ENCODE measurements at regions not wholly inside any gene's neighbourhood (a gene's known extent, or its start where the extent isn't known, plus 50 kb on each side); places are given as distances from the start of the nearest gene placed in this dataset.

DNA sequence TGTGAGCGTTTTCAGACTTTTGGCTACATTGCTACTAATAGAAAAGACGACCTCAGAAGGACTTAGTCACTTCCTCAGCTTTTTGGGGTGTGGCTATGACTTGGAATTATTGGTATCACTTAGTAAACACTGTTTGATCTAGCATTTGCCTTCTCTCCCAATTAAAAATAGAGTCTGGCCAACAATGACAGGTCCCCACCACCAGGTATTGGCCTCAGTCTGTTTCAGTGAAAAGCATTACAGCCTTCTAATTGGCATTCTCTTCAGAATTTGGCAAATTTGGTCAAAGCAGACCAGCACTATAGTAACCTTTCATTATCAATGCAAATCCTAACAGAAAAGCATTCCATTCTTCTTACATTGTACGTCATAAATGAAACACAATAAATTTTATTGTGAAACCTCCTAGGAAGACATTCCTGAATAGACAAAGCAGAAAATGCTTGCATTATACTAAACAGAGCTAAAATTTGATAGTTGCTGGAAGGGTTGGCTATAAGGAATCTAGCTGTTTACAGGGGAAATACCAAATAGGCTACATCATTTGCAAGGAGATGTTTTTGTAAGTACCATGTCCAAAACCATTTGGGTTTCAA, 613.9 kb downstream of the IRS1 start:
- no peak for DNase-seq (ENCODE audit: low read depth in 1 of 2, low spot score in 1 of 2)
- TF ChIP-seq, protein P1, sequence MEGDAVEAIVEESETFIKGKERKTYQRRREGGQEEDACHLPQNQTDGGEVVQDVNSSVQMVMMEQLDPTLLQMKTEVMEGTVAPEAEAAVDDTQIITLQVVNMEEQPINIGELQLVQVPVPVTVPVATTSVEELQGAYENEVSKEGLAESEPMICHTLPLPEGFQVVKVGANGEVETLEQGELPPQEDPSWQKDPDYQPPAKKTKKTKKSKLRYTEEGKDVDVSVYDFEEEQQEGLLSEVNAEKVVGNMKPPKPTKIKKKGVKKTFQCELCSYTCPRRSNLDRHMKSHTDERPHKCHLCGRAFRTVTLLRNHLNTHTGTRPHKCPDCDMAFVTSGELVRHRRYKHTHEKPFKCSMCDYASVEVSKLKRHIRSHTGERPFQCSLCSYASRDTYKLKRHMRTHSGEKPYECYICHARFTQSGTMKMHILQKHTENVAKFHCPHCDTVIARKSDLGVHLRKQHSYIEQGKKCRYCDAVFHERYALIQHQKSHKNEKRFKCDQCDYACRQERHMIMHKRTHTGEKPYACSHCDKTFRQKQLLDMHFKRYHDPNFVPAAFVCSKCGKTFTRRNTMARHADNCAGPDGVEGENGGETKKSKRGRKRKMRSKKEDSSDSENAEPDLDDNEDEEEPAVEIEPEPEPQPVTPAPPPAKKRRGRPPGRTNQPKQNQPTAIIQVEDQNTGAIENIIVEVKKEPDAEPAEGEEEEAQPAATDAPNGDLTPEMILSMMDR (IDR thresholded peaks at IDR 0.05; ENCODE audit: insufficient read depth, low read length) = no peak
- TF ChIP-seq POLR2AphosphoS5 (IDR thresholded peaks at IDR 0.05; ENCODE audit: low read depth) (no peak), SPI1 (IDR thresholded peaks at IDR 0.05; ENCODE audit: borderline replicate concordance, low read depth) (no peak), GABPA (IDR thresholded peaks at IDR 0.05; ENCODE audit: low read depth) (no peak)
- TF ChIP-seq, protein P2, sequence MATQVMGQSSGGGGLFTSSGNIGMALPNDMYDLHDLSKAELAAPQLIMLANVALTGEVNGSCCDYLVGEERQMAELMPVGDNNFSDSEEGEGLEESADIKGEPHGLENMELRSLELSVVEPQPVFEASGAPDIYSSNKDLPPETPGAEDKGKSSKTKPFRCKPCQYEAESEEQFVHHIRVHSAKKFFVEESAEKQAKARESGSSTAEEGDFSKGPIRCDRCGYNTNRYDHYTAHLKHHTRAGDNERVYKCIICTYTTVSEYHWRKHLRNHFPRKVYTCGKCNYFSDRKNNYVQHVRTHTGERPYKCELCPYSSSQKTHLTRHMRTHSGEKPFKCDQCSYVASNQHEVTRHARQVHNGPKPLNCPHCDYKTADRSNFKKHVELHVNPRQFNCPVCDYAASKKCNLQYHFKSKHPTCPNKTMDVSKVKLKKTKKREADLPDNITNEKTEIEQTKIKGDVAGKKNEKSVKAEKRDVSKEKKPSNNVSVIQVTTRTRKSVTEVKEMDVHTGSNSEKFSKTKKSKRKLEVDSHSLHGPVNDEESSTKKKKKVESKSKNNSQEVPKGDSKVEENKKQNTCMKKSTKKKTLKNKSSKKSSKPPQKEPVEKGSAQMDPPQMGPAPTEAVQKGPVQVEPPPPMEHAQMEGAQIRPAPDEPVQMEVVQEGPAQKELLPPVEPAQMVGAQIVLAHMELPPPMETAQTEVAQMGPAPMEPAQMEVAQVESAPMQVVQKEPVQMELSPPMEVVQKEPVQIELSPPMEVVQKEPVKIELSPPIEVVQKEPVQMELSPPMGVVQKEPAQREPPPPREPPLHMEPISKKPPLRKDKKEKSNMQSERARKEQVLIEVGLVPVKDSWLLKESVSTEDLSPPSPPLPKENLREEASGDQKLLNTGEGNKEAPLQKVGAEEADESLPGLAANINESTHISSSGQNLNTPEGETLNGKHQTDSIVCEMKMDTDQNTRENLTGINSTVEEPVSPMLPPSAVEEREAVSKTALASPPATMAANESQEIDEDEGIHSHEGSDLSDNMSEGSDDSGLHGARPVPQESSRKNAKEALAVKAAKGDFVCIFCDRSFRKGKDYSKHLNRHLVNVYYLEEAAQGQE (IDR thresholded peaks at IDR 0.05; ENCODE audit: insufficient replicate concordance, low read depth) = no peak
- H3K4me3 ChIP-seq (replicated peaks; ENCODE audit: insufficient read depth, low read length) = no peak overlapping the region
- H3K27me3 ChIP-seq (ENCODE audit: insufficient read depth, poor library complexity, severe bottlenecking) = no peaks in the 10 kb centered on the region
- H3K27ac ChIP-seq (replicated peaks) = no peak overlapping the region

DNA sequence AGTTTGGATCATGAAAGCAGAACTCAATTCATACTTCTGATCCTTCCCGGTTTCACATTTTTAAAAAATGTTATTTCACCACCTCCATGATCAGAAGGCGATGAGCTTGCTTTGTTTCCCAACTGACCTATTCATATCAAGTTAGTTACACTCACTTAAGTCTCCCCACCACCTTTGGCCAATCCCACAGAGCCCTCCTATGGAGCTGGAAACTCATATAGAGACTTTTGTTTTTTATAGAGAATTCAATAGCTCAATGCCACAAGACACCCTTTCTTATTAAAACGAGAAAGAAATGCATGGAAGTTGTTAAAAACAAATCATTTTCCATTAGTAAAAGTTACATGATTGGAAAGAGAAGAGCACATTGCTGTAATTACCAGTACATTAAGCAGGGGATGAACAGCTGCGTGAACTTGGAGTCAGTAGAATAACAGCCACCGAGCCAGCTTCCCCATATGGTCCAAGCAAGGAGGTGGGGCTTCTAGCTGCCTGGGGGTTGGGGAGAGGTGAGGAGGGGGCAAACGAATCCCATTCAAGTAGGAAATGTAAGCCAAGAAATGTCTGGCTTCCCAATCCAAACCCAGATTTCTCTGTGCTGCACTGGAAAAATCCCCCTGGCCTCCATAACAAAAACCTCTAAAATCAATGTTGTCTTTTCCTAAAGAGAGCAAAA, 614.5 kb downstream of the IRS1 start:
- H3K27me3 ChIP-seq (ENCODE audit: insufficient read depth, poor library complexity, severe bottlenecking) = no peaks in the 10 kb centered on the region
- DNase-seq (ENCODE audit: low read depth in 1 of 2, low spot score in 1 of 2) = no peak
- H3K4me3 ChIP-seq (replicated peaks; ENCODE audit: insufficient read depth, low read length) = no peak overlapping the region
- no peak overlapping the region for H3K27ac ChIP-seq (replicated peaks)
- TF ChIP-seq GABPA (IDR thresholded peaks at IDR 0.05; ENCODE audit: low read depth) (no peak), POLR2AphosphoS5 (IDR thresholded peaks at IDR 0.05; ENCODE audit: low read depth) (no peak), SPI1 (IDR thresholded peaks at IDR 0.05; ENCODE audit: borderline replicate concordance, low read depth) (no peak)
- TF ChIP-seq, protein P2 (IDR thresholded peaks at IDR 0.05; ENCODE audit: insufficient replicate concordance, low read depth) = no peak
- TF ChIP-seq, protein P1 (IDR thresholded peaks at IDR 0.05; ENCODE audit: insufficient read depth, low read length) = no peak

DNA sequence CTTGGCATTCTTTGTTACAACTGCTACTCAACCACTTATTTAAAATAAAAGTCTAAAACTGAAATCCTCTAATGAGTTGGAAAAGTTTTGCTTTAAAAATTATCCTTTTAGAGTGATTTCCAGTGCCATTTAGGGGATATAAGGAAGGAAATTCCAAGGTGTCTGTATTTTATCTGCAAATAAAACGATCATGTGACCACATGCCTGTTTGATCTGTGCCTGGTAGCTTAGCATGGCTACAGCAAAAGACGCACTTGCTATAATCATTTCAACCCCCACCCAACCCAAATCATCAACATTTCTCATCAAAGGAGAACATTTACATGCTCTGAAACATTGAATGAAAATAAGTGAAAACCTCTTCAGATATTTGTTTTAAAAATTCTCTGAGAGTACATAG, 615.1 kb downstream of the IRS1 start:
- no peak for DNase-seq (ENCODE audit: low read depth in 1 of 2, low spot score in 1 of 2)
- no peaks in the 10 kb centered on the region for H3K27me3 ChIP-seq (ENCODE audit: insufficient read depth, poor library complexity, severe bottlenecking)
- no peak overlapping the region for H3K4me3 ChIP-seq (replicated peaks; ENCODE audit: insufficient read depth, low read length)
- TF ChIP-seq GABPA (IDR thresholded peaks at IDR 0.05; ENCODE audit: low read depth) (no peak), SPI1 (IDR thresholded peaks at IDR 0.05; ENCODE audit: borderline replicate concordance, low read depth) (no peak), POLR2AphosphoS5 (IDR thresholded peaks at IDR 0.05; ENCODE audit: low read depth) (no peak)
- TF ChIP-seq, protein P1 (IDR thresholded peaks at IDR 0.05; ENCODE audit: insufficient read depth, low read length) = no peak
- TF ChIP-seq, protein P2 (IDR thresholded peaks at IDR 0.05; ENCODE audit: insufficient replicate concordance, low read depth) = no peak
- H3K27ac ChIP-seq (replicated peaks) = no peak overlapping the region
